IPS-20b (cell line): ENCODE measurements at regions not wholly inside any gene's neighbourhood (a gene's known extent, or its start where the extent isn't known, plus 50 kb on each side); places are given as distances from the start of the nearest gene placed in this dataset.
"Not testable (repeated sequence)": the region's sequence is repeated elsewhere in the genome, so short reads cannot be mapped to it uniquely, and the experiment has no call there.

Experiments
- H3K27ac ChIP-seq: one replicate; pipeline ENCODE4 v1.5.1; 2013; ENCODE audit warnings: low read length
- H3K27me3 ChIP-seq: 2 replicates; pipeline ENCODE4 v1.6.1; 2013; ENCODE audit warnings: mild to moderate bottlenecking, low read length, inconsistent platforms; ENCODE audit not compliant: insufficient read depth
- H3K36me3 ChIP-seq: 2 replicates; pipeline ENCODE4 v1.6.1; 2013; ENCODE audit warnings: low read depth, mild to moderate bottlenecking, inconsistent platforms, low read length, moderate library complexity; ENCODE audit not compliant: insufficient read depth
- H3K4me1 ChIP-seq: 2 replicates; pipeline ENCODE4 v1.6.1; 2013; ENCODE audit warnings: mild to moderate bottlenecking, control low read depth, inconsistent platforms, low read length, moderate library complexity; ENCODE audit not compliant: insufficient read depth
- H3K4me3 ChIP-seq: 2 replicates; pipeline ENCODE4 v1.5.1; 2013; ENCODE audit warnings: mild to moderate bottlenecking, low read length, inconsistent platforms
- H3K9ac ChIP-seq: 2 replicates; pipeline ENCODE4 v1.6.1; 2013; ENCODE audit warnings: low read depth, mild to moderate bottlenecking, inconsistent platforms, low read length, moderate library complexity
- H3K9me3 ChIP-seq: 2 replicates; pipeline ENCODE4 v1.6.1; 2013; ENCODE audit warnings: mild to moderate bottlenecking, low read depth, low read length, inconsistent platforms; ENCODE audit not compliant: insufficient read depth

- no peak overlapping the region for H3K9ac ChIP-seq
- no peak overlapping the region for H3K27ac ChIP-seq
- no peaks in the 10 kb centered on the region for H3K27me3 ChIP-seq
- H3K4me1 ChIP-seq, result no peaks in the 10 kb centered on the region
- H3K36me3 ChIP-seq, result no peaks in the 10 kb centered on the region
- no peak overlapping the region for H3K4me3 ChIP-seq
- H3K9me3 ChIP-seq, result no peaks in the 10 kb centered on the region
These were observed 193.5 kb upstream of the SOX2 start for GRCh38 chr3:181518222-181518621.

GRCh38 chr3:181512787-181513186 lies 198.9 kb upstream of the SOX2 start:
- Histone ChIP-seq H3K9ac (no peak overlapping the region), H3K27ac (no peak overlapping the region), H3K4me1 (no peaks in the 10 kb centered on the region), H3K9me3 (peaks cover 34% of the 10 kb centered on the region; the same call in 1 of the 2 replicates), H3K4me3 (no peak overlapping the region), H3K27me3 (no peaks in the 10 kb centered on the region), H3K36me3 (no peaks in the 10 kb centered on the region)

- no peak overlapping the region for H3K27ac ChIP-seq
- no peak overlapping the region for H3K4me3 ChIP-seq
- no peak overlapping the region for H3K9ac ChIP-seq
- H3K9me3 ChIP-seq, result peaks cover 34% of the 10 kb centered on the region; the same call in 1 of the 2 replicates
- no peaks in the 10 kb centered on the region for H3K36me3 ChIP-seq
- no peaks in the 10 kb centered on the region for H3K4me1 ChIP-seq
- no peaks in the 10 kb centered on the region for H3K27me3 ChIP-seq
These were observed 201.2 kb upstream of the SOX2 start for GRCh38 chr3:181510500-181510899.

GRCh38 chr3:181497358-181497757 lies 214.4 kb upstream of the SOX2 start:
- H3K9me3 ChIP-seq, result no peaks in the 10 kb centered on the region
- H3K27me3 ChIP-seq, result no peaks in the 10 kb centered on the region
- no peaks in the 10 kb centered on the region for H3K36me3 ChIP-seq
- H3K9ac ChIP-seq, result no peak overlapping the region
- peaks cover 7% of the 10 kb centered on the region; the same call in 1 of the 2 replicates for H3K4me1 ChIP-seq
- no peak overlapping the region for H3K27ac ChIP-seq
- no peak overlapping the region for H3K4me3 ChIP-seq

GRCh38 chr3:181493423-181493822 lies 218.3 kb upstream of the SOX2 start:
- Histone ChIP-seq H3K4me1 (peaks cover 7% of the 10 kb centered on the region; the same call in 1 of the 2 replicates), H3K27ac (no peak overlapping the region), H3K36me3 (no peaks in the 10 kb centered on the region), H3K9me3 (no peaks in the 10 kb centered on the region), H3K9ac (no peak overlapping the region), H3K27me3 (no peaks in the 10 kb centered on the region), H3K4me3 (no peak overlapping the region)

GRCh38 chr3:181488536-181488935 lies 223.2 kb upstream of the SOX2 start:
- Histone ChIP-seq H3K27me3 (no peaks in the 10 kb centered on the region), H3K4me1 (peaks cover 6% of the 10 kb centered on the region; the same call in 1 of the 2 replicates), H3K9me3 (no peaks in the 10 kb centered on the region), H3K36me3 (no peaks in the 10 kb centered on the region), H3K4me3 (no peak overlapping the region), H3K9ac (no peak overlapping the region), H3K27ac (no peak overlapping the region)

- Histone ChIP-seq H3K9ac (no peak overlapping the region), H3K4me3 (no peak overlapping the region), H3K4me1 (peaks cover 6% of the 10 kb centered on the region; the same call in 1 of the 2 replicates), H3K36me3 (no peaks in the 10 kb centered on the region), H3K9me3 (no peaks in the 10 kb centered on the region), H3K27me3 (no peaks in the 10 kb centered on the region), H3K27ac (no peak overlapping the region)
These were observed 224.3 kb upstream of the SOX2 start for GRCh38 chr3:181487236-181487978.

GRCh38 chr3:181486141-181486885 lies 225.4 kb upstream of the SOX2 start:
- H3K4me3 ChIP-seq, result no peak overlapping the region
- H3K36me3 ChIP-seq, result no peaks in the 10 kb centered on the region
- H3K27me3 ChIP-seq, result no peaks in the 10 kb centered on the region
- H3K4me1 ChIP-seq, result peaks cover 6% of the 10 kb centered on the region; the same call in 1 of the 2 replicates
- H3K9me3 ChIP-seq, result no peaks in the 10 kb centered on the region
- H3K9ac ChIP-seq, result no peak overlapping the region
- H3K27ac ChIP-seq, result no peak overlapping the region

GRCh38 chr3:181484026-181484425 lies 227.7 kb upstream of the SOX2 start:
- Histone ChIP-seq H3K4me1 (peaks cover 6% of the 10 kb centered on the region; the same call in 1 of the 2 replicates), H3K27ac (no peak overlapping the region), H3K9ac (no peak overlapping the region)

GRCh38 chr3:181475146-181475545 lies 236.6 kb upstream of the SOX2 start:
- not testable (repeated sequence) for H3K27me3 ChIP-seq
- H3K9me3 ChIP-seq, result peaks cover 11% of the 10 kb centered on the region

More at GRCh38 chr3:181484026-181484425, 227.7 kb upstream of the SOX2 start:
- Histone ChIP-seq H3K27me3 (no peaks in the 10 kb centered on the region), H3K9me3 (no peaks in the 10 kb centered on the region), H3K4me3 (no peak overlapping the region), H3K36me3 (no peaks in the 10 kb centered on the region)

GRCh38 chr3:181470349-181470748 lies 241.4 kb upstream of the SOX2 start:
- Histone ChIP-seq H3K9ac (no peak overlapping the region), H3K36me3 (no peaks in the 10 kb centered on the region), H3K4me3 (no peak overlapping the region), H3K4me1 (peaks cover 4% of the 10 kb centered on the region; the same call in 1 of the 2 replicates), H3K9me3 (peaks cover 11% of the 10 kb centered on the region), H3K27me3 (no peaks in the 10 kb centered on the region), H3K27ac (no peak overlapping the region)

More at GRCh38 chr3:181475146-181475545, 236.6 kb upstream of the SOX2 start:
- H3K4me1 ChIP-seq, H3K27ac ChIP-seq, H3K9ac ChIP-seq, H3K4me3 ChIP-seq, H3K36me3 ChIP-seq: not testable (repeated sequence)
